NCI-H82 treated with DMSO at 0.1 percent for 48 hours (cell line): ENCODE measurements at regions not wholly inside any gene's neighbourhood (a gene's known extent, or its start where the extent isn't known, plus 50 kb on each side); places are given as distances from the start of the nearest gene placed in this dataset.
"Not testable (repeated sequence)": the region's sequence is repeated elsewhere in the genome, so short reads cannot be mapped to it uniquely, and the experiment has no call there.

Source experiments
- DNase-seq: peaks from one replicate; lab custom pipeline; 2025; ENCODE audit not compliant: unreplicated experiment; lab: John Stamatoyannopoulos, UW

- no peak for DNase-seq
Measured at GRCh38 chr2:150371044-150371818, 116.2 kb downstream of the RND3 start.

GRCh38 chr2:150370561-150370960 is 116.9 kb downstream of the RND3 start:
- no peak for DNase-seq

- no peak for DNase-seq
Measured at GRCh38 chr2:150369862-150370261, 117.6 kb downstream of the RND3 start.

- DNase-seq, result no peak
Measured at GRCh38 chr2:150358468-150358807, 129.0 kb downstream of the RND3 start.

GRCh38 chr2:150357770-150358467 is 129.5 kb downstream of the RND3 start:
- no peak for DNase-seq

GRCh38 chr2:150355440-150355839 is 132.0 kb downstream of the RND3 start:
- no peak for DNase-seq

- no peak for DNase-seq
Measured at GRCh38 chr2:150353376-150353775, 134.1 kb downstream of the RND3 start.

- DNase-seq, result no peak
Measured at GRCh38 chr2:150351922-150352321, 135.5 kb downstream of the RND3 start.

GRCh38 chr2:150350500-150350899 is 137.0 kb downstream of the RND3 start:
- DNase-seq, result no peak

GRCh38 chr2:150346806-150347205 is 140.7 kb downstream of the RND3 start:
- DNase-seq, result no peak

- DNase-seq, result no peak
Measured at GRCh38 chr2:150341982-150342680, 145.3 kb downstream of the RND3 start.

- DNase-seq, result peak; percentile 19
Measured at GRCh38 chr2:150339951-150340350, 147.5 kb downstream of the RND3 start.

- no peak for DNase-seq
Measured at GRCh38 chr2:150339282-150339681, 148.2 kb downstream of the RND3 start.

GRCh38 chr2:150335596-150335995 is 151.9 kb downstream of the RND3 start:
- DNase-seq, result no peak

- no peak for DNase-seq
Measured at GRCh38 chr2:150332383-150332782, 155.1 kb downstream of the RND3 start.

GRCh38 chr2:150327564-150328489 is 159.6 kb downstream of the RND3 start:
- no peak for DNase-seq

GRCh38 chr2:150325656-150326314 is 161.7 kb downstream of the RND3 start:
- no peak for DNase-seq

- DNase-seq, result not testable (repeated sequence)
Measured at GRCh38 chr2:150323071-150323470, 164.4 kb downstream of the RND3 start.

GRCh38 chr2:150320608-150321007 is 166.9 kb downstream of the RND3 start:
- no peak for DNase-seq
